Gastroesophageal sphincter (tissue), 4 donors: ENCODE measurements at regions not wholly inside any gene's neighbourhood (a gene's known extent, or its start where the extent isn't known, plus 50 kb on each side); places are given as distances from the start of the nearest gene placed in this dataset.

ENCODE experiments used
- ATAC-seq: fragments of 150-250 bp; one replicate; pipeline ENCODE4 v1.9.1; 2016; ENCODE audit warnings: mild to moderate bottlenecking, moderate library complexity
- H3K27ac ChIP-seq, 4 donors: fragments of 200-600 bp; sonication (generic) in 3 of 4; 1 replicate in 3 of 4; 2 replicates in 1 of 4; pipeline ENCODE4 v1.5.1; 2016 to 2019
- H3K27me3 ChIP-seq: fragments of 200-600 bp; sonication (generic); one replicate; pipeline ENCODE4 v1.5.1; 2019
- H3K36me3 ChIP-seq, 2 donors: fragments of 200-600 bp; sonication (generic); one replicate each; pipeline ENCODE4 v1.5.1; 2019; ENCODE audit warnings: control low read depth in 1 of 2
- H3K4me1 ChIP-seq, 3 donors: fragments of 200-600 bp; sonication (generic); 1 replicate in 2 of 3; 2 replicates in 1 of 3; pipeline ENCODE4 v1.5.1; 2016 to 2019; ENCODE audit warnings: control low read depth in 2 of 3
- H3K4me3 ChIP-seq, 2 donors: fragments of 200-600 bp; sonication (generic); one replicate each; pipeline ENCODE4 v1.5.1; 2019; ENCODE audit warnings: mild to moderate bottlenecking in 1 of 2, moderate library complexity in 1 of 2
- H3K9me3 ChIP-seq, 3 donors: fragments of 200-600 bp; sonication (generic); one replicate each; pipeline ENCODE4 v1.5.1; 2017 to 2019; ENCODE audit warnings: control low read depth in 2 of 3
- EP300 ChIP-seq: sonication (generic); formaldehyde crosslinking; IDR thresholded peaks from one replicate; pipeline ENCODE4 v1.6.1; 2017; ENCODE audit warnings: antibody characterized with exemption, mild to moderate bottlenecking
- POLR2A ChIP-seq, 2 donors: fragments of 450-650 bp; IDR thresholded peaks; one replicate each; pipeline ENCODE4 v1.6.1; 2017; ENCODE audit warnings: antibody characterized with exemption in 2 of 2, mild to moderate bottlenecking in 2 of 2, moderate library complexity in 1 of 2
- POLR2AphosphoS5 ChIP-seq: sonication (generic); formaldehyde crosslinking; IDR thresholded peaks from one replicate; pipeline ENCODE4 v1.6.1; 2017; ENCODE audit warnings: antibody characterized with exemption
- WGBS, 2 donors: methylation state at CpG; one replicate each; pipeline ENCODE4 v1.1.5; 2018; ENCODE audit warnings: low coverage in 1 of 2; 5-methylcytosine and 5-hydroxymethylcytosine counted together
- TF ChIP-seq, protein P1 (sequence below), 4 experiments: fragments of 200-600 bp in 2 of 4; fragments of 450-650 bp in 2 of 4; sonication (generic) in 1 of 4; IDR thresholded peaks; one replicate each; pipeline ENCODE4 v1.5.1; 2017 to 2019; ENCODE audit warnings: antibody characterized with exemption in 4 of 4, mild to moderate bottlenecking in 2 of 4, moderate library complexity in 2 of 4

DNA sequence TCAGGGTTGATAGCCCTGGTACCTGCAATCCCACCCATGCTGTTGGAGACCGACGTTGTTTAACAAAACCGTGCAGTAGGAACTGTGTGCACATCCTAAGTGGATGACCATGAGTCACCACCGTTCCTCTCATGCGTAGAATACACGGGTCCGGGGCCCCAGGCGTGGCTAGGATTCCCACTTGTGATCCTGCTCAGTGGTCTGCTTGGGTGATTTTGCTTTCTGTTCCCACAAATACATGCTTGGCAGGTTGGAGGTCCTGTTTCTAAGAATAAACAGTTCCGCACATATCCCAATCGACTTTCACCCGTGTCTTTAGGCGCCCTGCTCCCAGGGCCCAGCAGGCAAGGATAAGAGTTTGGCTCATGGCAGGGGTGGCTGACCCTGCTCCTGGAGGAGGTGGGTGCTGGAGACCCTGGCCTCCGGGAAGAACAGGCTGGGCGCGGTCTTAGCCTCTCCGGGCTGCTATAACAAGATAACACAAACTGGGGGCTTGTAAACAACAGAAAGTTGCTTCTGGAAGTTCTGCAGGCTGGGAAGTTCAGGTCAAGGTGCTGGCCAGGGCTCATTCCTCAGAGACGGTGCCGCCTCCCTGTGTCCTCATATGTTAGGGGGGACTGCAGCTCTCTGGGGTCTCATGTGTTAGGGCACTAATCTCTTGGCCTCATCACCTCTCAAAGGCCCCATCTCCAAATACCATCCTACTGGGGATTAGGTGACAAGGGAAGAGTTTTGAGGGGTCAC lies 1028.3 kb downstream of the BRD1 start:
- no peaks in the 10 kb centered on the region for H3K4me1 ChIP-seq
- 90 to 91% methylated on average over 8 of the region's 18 CpGs for WGBS, 2 donors

DNA sequence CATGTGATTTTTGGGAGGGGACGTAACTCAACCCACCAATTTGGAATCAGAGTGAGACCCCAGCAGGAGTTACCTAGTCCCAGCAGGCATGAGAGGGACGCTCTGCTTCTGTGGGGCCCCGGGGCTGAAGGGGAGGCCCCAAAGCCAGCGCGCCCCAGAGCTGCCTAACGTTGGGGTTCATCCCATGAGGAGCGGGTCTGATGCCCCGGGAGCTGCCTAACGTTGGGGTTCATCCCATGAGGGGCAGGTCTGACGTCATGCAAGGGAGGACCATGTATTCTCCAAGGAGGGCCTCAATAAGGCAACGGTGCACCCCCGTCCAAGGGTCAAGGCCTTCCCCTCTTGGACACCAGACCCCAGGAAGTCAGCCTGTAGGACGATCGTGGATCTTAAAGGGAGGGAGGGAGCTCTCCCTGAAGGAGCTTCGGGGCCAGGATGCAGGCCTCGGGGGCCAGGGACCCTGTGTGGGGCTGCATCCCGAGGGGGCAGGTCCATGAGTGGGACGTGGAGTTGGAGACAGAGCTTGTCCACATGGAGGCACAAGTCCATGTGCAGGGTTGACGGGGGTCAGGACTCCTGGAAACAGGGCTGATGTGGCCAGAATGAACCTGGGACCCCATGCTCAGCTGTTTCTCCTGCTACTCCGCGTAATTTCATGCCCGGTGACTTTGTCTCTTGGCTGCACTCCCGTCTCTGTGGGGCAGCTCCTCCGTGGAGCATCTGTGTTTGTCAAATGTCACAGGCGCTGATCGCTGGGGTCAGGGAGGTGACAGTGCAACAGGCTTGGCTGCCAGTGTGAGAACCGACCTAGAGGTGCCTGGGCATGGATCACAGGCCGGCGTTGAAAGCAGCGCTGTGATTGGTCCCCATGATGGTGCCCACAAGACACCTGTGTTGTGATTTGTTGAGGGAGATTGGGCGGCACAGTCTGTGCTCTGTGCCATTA lies 1029.1 kb downstream of the BRD1 start:
- TF ChIP-seq POLR2A (IDR thresholded peaks at IDR 0.05) (no peak), POLR2AphosphoS5 (no peak), EP300 (no peak)
- TF ChIP-seq, protein P1, sequence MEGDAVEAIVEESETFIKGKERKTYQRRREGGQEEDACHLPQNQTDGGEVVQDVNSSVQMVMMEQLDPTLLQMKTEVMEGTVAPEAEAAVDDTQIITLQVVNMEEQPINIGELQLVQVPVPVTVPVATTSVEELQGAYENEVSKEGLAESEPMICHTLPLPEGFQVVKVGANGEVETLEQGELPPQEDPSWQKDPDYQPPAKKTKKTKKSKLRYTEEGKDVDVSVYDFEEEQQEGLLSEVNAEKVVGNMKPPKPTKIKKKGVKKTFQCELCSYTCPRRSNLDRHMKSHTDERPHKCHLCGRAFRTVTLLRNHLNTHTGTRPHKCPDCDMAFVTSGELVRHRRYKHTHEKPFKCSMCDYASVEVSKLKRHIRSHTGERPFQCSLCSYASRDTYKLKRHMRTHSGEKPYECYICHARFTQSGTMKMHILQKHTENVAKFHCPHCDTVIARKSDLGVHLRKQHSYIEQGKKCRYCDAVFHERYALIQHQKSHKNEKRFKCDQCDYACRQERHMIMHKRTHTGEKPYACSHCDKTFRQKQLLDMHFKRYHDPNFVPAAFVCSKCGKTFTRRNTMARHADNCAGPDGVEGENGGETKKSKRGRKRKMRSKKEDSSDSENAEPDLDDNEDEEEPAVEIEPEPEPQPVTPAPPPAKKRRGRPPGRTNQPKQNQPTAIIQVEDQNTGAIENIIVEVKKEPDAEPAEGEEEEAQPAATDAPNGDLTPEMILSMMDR (IDR thresholded peaks at IDR 0.05), result no peak
- Histone ChIP-seq H3K4me1 (no peaks in the 10 kb centered on the region), H3K4me3 (no peak overlapping the region), H3K36me3 (no peaks in the 10 kb centered on the region), H3K27me3 (peaks cover 48% of the 10 kb centered on the region), H3K9me3 (no peaks in the 10 kb centered on the region), H3K27ac (no peak overlapping the region)
- no peak for ATAC-seq
- 77 to 87% methylated on average over 3 to 7 of the region's 31 CpGs for WGBS, 2 donors

More for the DNA sequence above, 1028.3 kb downstream of the BRD1 start:
- TF ChIP-seq POLR2AphosphoS5, result no peak
- TF ChIP-seq EP300, result no peak
- TF ChIP-seq POLR2A (IDR thresholded peaks at IDR 0.05), result no peak
- TF ChIP-seq, protein P1 (IDR thresholded peaks at IDR 0.05), result no peak
- no peaks in the 10 kb centered on the region for H3K36me3 ChIP-seq
- no peak overlapping the region for H3K27ac ChIP-seq
- no peak overlapping the region for H3K4me3 ChIP-seq
- H3K27me3 ChIP-seq, result peaks cover 53% of the 10 kb centered on the region
- ATAC-seq, result no peak
- H3K9me3 ChIP-seq, result no peaks in the 10 kb centered on the region

DNA sequence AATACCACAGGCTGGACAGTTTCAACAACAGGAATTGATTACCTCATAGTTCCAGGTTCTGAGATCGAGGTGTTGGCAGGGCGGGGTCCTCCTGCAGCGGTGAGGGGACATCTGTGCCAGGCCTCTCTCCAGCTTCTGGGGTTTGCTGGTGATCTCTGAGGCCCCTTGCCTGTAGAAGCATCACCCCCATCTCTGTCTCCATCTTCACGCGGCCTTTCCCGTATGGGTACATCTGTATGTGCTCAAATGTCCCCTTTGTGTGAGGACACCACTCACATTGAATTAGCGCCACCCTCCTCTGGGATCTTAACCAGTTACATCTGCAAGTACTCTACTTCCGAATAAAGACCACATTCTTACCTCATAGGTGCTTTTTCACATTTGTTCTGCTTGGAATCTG lies 1029.9 kb downstream of the BRD1 start:
- TF ChIP-seq EP300 (no peak), POLR2AphosphoS5 (no peak), POLR2A (IDR thresholded peaks at IDR 0.05) (no peak)
- TF ChIP-seq, protein P1 (IDR thresholded peaks at IDR 0.05), result no peak
- no peak for ATAC-seq
- Histone ChIP-seq H3K27ac (no peak overlapping the region), H3K4me3 (no peak overlapping the region), H3K4me1 (no peaks in the 10 kb centered on the region), H3K9me3 (peaks cover 0 to 2% (median 0%) of the 10 kb centered on the region in 3 donors), H3K36me3 (no peaks in the 10 kb centered on the region), H3K27me3 (peaks cover 44% of the 10 kb centered on the region)
- 84 to 98% methylated on average over 4 to 5 of the region's 8 CpGs for WGBS, 2 donors

DNA sequence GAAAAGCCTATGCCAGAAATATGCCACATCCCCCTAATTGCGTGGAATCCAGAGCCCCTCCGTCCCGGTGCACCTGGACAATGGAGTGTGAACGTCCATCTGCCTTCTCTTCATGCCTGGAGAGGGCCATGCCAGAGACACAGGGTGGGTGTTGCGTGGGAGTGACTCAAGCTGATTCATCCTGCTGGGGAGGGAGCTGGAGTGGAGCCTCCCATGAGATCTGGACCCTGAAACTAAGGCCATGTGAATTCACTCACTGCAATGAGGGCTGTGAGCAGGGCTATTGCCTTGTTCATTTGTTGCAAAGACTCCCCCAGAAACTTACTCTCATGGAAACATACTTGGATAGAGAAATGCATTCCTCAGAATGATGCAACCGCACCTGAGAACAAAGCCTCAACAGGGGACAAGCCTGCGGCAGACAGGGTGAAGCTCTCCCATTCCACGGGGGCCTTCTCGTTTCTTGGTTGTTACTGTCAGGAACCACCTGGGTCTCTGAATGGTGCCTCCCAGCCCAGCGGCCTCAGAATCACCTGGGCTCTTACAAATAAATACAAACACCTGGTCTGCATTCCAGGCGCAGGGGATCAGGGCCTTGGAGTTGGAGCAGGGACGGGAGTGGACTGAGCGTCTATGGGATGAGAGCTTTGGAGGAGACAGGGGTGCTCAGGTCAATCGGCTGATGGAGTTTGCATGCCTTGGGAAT lies 1031.2 kb downstream of the BRD1 start:
- 74 to 80% methylated on average over 1 to 8 of the region's 14 CpGs for WGBS, 2 donors
- peaks cover 39% of the 10 kb centered on the region for H3K27me3 ChIP-seq

More for the DNA sequence above, 1031.2 kb downstream of the BRD1 start:
- TF ChIP-seq POLR2AphosphoS5 (no peak), EP300 (no peak), POLR2A (IDR thresholded peaks at IDR 0.05) (no peak)
- TF ChIP-seq, protein P1 (IDR thresholded peaks at IDR 0.05), result no peak
- no peaks in the 10 kb centered on the region for H3K4me1 ChIP-seq
- peaks cover 0 to 5% (median 0%) of the 10 kb centered on the region in 3 donors for H3K9me3 ChIP-seq
- no peak overlapping the region for H3K27ac ChIP-seq
- H3K4me3 ChIP-seq, result no peak overlapping the region
- no peaks in the 10 kb centered on the region for H3K36me3 ChIP-seq
- ATAC-seq, result no peak
